Neural cell (in vitro differentiated cells): ENCODE measurements at regions not wholly inside any gene's neighbourhood (a gene's known extent, or its start where the extent isn't known, plus 50 kb on each side); places are given as distances from the start of the nearest gene placed in this dataset.

Experiments used
- H2AFZ ChIP-seq: fragments of 200-600, 300-800 bp; sonication (generic), shearing (Covaris generic); 2 replicates; pipeline ENCODE4 v1.6.0; 2014; ENCODE audit warnings: low read depth, mild to moderate bottlenecking, antibody characterized with exemption, low read length, moderate library complexity
- H3F3A ChIP-seq: fragments of 200-600 bp; shearing (Covaris generic); 2 replicates; pipeline ENCODE4 v1.6.1; 2016; ENCODE audit warnings: mild to moderate bottlenecking, moderate library complexity, mixed read lengths, antibody characterized with exemption, low read length; ENCODE audit not compliant: insufficient read depth, poor library complexity, severe bottlenecking
- H3K27ac ChIP-seq: fragments of 200-600, 300-800 bp; sonication (generic), shearing (Covaris generic); 2 replicates; pipeline ENCODE4 v1.5.1; 2014; ENCODE audit warnings: mild to moderate bottlenecking, low read length, moderate library complexity
- H3K27me3 ChIP-seq: fragments of 300-800, 200-600 bp; sonication (generic), shearing (Covaris generic); 2 replicates; pipeline ENCODE4 v1.6.0; 2014; ENCODE audit warnings: mild to moderate bottlenecking, low read depth, low read length, moderate library complexity; ENCODE audit not compliant: insufficient read depth
- H3K36me3 ChIP-seq: fragments of 300-800, 200-600 bp; sonication (generic), shearing (Covaris generic); 2 replicates; pipeline ENCODE4 v1.5.1; 2014; ENCODE audit warnings: mild to moderate bottlenecking, antibody characterized with exemption, low read length, moderate library complexity; ENCODE audit not compliant: insufficient read depth
- H3K4me2 ChIP-seq: fragments of 300-800, 200-600 bp; sonication (generic), shearing (Covaris generic); 2 replicates; pipeline ENCODE4 v1.6.0; 2014; ENCODE audit warnings: mild to moderate bottlenecking, low read length
- H3K4me3 ChIP-seq: fragments of 300-800, 200-600 bp; sonication (generic), shearing (Covaris generic); 2 replicates; pipeline ENCODE4 v1.5.1; 2014; ENCODE audit warnings: mild to moderate bottlenecking, low read length, moderate library complexity
- H3K79me2 ChIP-seq: fragments of 200-600 bp; shearing (Covaris generic); replicated peaks from 2 replicates; pipeline ENCODE4 v1.6.0; 2014; ENCODE audit warnings: mild to moderate bottlenecking, low read length, moderate library complexity; ENCODE audit not compliant: insufficient read depth
- H3K9ac ChIP-seq: fragments of 300-800, 200-600 bp; sonication (generic), shearing (Covaris generic); 2 replicates; pipeline ENCODE4 v1.6.1; 2016; ENCODE audit warnings: mild to moderate bottlenecking, low read length, mixed read lengths
- H3K9me2 ChIP-seq: fragments of 200-600 bp; shearing (Covaris generic); 2 replicates; pipeline ENCODE4 v1.6.1; 2016; ENCODE audit warnings: mild to moderate bottlenecking, low read length, mixed read lengths; ENCODE audit not compliant: insufficient read depth
- H3K9me3 ChIP-seq: fragments of 200-600, 300-800 bp; sonication (generic), shearing (Covaris generic); 2 replicates; pipeline ENCODE4 v1.6.1; 2016; ENCODE audit warnings: mild to moderate bottlenecking, mixed run types, low read length, moderate library complexity, mixed read lengths
- H4K20me1 ChIP-seq: fragments of 200-600 bp; shearing (Covaris generic); 2 replicates; pipeline ENCODE4 v1.6.1; 2016; ENCODE audit warnings: mild to moderate bottlenecking, mixed run types; ENCODE audit not compliant: insufficient read depth
- CTCF ChIP-seq: fragments of 450-650 bp; IDR thresholded peaks from 2 replicates; pipeline ENCODE4 v1.5.1; 2014; ENCODE audit warnings: antibody characterized with exemption, mild to moderate bottlenecking, moderate library complexity; ENCODE audit not compliant: poor library complexity, severe bottlenecking
- EP300 ChIP-seq: fragments of 450-650 bp; conservative IDR thresholded peaks from 2 replicates; pipeline ENCODE4 v1.6.1; 2014; ENCODE audit warnings: antibody characterized with exemption, mild to moderate bottlenecking, moderate library complexity; ENCODE audit not compliant: poor library complexity, severe bottlenecking
- EZH2 ChIP-seq: fragments of 200-600, 300-800 bp; shearing (Covaris generic), sonication (generic); IDR thresholded peaks from 2 replicates; pipeline ENCODE4 v1.6.1; 2014; ENCODE audit warnings: antibody characterized with exemption, low read length, borderline replicate concordance, mild to moderate bottlenecking; ENCODE audit not compliant: insufficient read depth, poor library complexity, severe bottlenecking
- MXI1 ChIP-seq: fragments of 450-650 bp; conservative IDR thresholded peaks from 2 replicates; pipeline ENCODE4 v1.6.1; 2014; ENCODE audit warnings: antibody characterized with exemption, mild to moderate bottlenecking; ENCODE audit not compliant: poor library complexity, severe bottlenecking
- POLR2AphosphoS5 ChIP-seq: IDR thresholded peaks from 2 replicates; pipeline ENCODE4 v1.6.1; 2012
- RAD21 ChIP-seq: fragments of 450-650 bp; conservative IDR thresholded peaks from 2 replicates; pipeline ENCODE4 v1.6.1; 2014; ENCODE audit warnings: antibody characterized with exemption, mild to moderate bottlenecking, moderate library complexity
- REST ChIP-seq: IDR thresholded peaks from 2 replicates; pipeline ENCODE4 v1.6.1; 2012; ENCODE audit warnings: borderline replicate concordance
- SMC3 ChIP-seq: fragments of 450-650 bp; conservative IDR thresholded peaks from 2 replicates; pipeline ENCODE4 v1.6.1; 2014; ENCODE audit warnings: antibody characterized with exemption, mild to moderate bottlenecking, moderate library complexity; ENCODE audit not compliant: poor library complexity
- TAF1 ChIP-seq: IDR thresholded peaks from 2 replicates; pipeline ENCODE4 v1.6.1; 2012; ENCODE audit warnings: low read depth

GRCh38 chr9:2934883-2935282, 91.0 kb upstream of the PUM3 start:
- no peak overlapping the region for H2AFZ ChIP-seq
- TF ChIP-seq RAD21, result no peak
- TF ChIP-seq CTCF, result no peak
- TF ChIP-seq POLR2AphosphoS5, result no peak
- no peak for TF ChIP-seq REST
- no peak for TF ChIP-seq MXI1
- no peak for TF ChIP-seq EZH2
- TF ChIP-seq TAF1, result no peak
- TF ChIP-seq EP300, result no peak
- TF ChIP-seq SMC3, result no peak
- no peaks in the 10 kb centered on the region for H3K9me3 ChIP-seq
- H3K27ac ChIP-seq, result no peak overlapping the region
- no peaks in the 10 kb centered on the region for H3K36me3 ChIP-seq
- no peaks in the 10 kb centered on the region for H3K79me2 ChIP-seq
- no peak overlapping the region for H3K4me3 ChIP-seq
- no peaks in the 10 kb centered on the region for H3F3A ChIP-seq
- no peaks in the 10 kb centered on the region for H3K9me2 ChIP-seq
- H4K20me1 ChIP-seq, result no peaks in the 10 kb centered on the region
- no peak overlapping the region for H3K9ac ChIP-seq
- H3K27me3 ChIP-seq, result no peaks in the 10 kb centered on the region
- H3K4me2 ChIP-seq, result no peak overlapping the region

GRCh38 chr9:2934241-2934650, 90.4 kb upstream of the PUM3 start:
- Histone ChIP-seq H3K27me3 (no peaks in the 10 kb centered on the region), H3K27ac (no peak overlapping the region), H4K20me1 (no peaks in the 10 kb centered on the region), H3K36me3 (no peaks in the 10 kb centered on the region), H3F3A (no peaks in the 10 kb centered on the region), H3K9me3 (no peaks in the 10 kb centered on the region), H3K79me2 (no peaks in the 10 kb centered on the region), H3K4me2 (no peak overlapping the region), H2AFZ (no peak overlapping the region), H3K9me2 (no peaks in the 10 kb centered on the region), H3K9ac (no peak overlapping the region), H3K4me3 (no peak overlapping the region)
- TF ChIP-seq POLR2AphosphoS5, result no peak
- no peak for TF ChIP-seq EP300
- no peak for TF ChIP-seq REST
- TF ChIP-seq EZH2, result no peak
- no peak for TF ChIP-seq SMC3
- TF ChIP-seq TAF1, result no peak
- TF ChIP-seq MXI1, result no peak
- no peak for TF ChIP-seq CTCF
- TF ChIP-seq RAD21, result no peak
